Globus pallidus (tissue), 1 donor: ENCODE measurements at regions not wholly inside any gene's neighbourhood (a gene's known extent, or its start where the extent isn't known, plus 50 kb on each side); places are given as distances from the start of the nearest gene placed in this dataset.
A peak's percentile ranks its signal among the peaks of the same experiment; 100 is the strongest.

ENCODE experiments used
- DNase-seq: peaks from one replicate; pipeline ENCODE4 v3.0.0-alpha.2; 2015; ENCODE audit warnings: low spot score

DNA sequence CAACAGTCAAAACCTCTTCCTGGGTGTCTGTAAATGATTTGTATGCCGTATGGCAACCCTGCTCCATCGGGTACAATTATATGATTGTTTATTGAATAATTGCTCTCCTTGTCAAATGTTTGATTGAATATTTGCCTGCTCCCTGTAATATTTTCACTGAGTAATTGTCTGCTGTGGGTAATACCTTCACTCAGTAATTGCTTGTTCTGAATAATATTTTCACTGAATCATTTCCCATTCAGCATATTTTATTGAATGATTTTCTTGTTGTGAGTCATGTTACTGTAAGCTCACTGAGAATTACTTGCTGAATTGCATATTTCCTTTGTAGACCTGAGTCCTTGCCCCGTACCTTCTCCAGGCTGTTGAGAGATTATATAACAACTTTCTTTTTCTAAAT, 535.2 kb downstream of the METTL4 start:
- no peak for DNase-seq

DNA sequence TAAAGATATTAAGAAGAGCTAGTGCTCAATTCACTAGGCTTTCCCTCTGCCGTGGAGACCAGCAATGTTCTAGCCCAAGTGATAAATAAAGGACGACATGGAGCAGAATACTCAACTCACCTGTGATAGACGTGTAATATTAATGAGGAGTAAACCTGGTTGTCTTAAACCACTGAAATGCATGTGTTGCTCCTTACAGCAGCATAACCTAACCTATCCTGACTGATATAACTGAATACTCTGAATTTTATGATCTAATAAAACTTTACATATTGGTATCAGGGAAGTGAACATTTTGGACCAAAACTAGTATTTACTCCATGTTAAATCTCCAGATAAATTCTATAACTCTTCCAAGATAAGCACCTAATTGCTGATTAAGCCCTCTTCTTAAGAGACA, 531.0 kb downstream of the METTL4 start:
- DNase-seq: no peak

GRCh38 chr18:2049986-2050385, 521.3 kb downstream of the METTL4 start:
- DNase-seq: no peak

DNA sequence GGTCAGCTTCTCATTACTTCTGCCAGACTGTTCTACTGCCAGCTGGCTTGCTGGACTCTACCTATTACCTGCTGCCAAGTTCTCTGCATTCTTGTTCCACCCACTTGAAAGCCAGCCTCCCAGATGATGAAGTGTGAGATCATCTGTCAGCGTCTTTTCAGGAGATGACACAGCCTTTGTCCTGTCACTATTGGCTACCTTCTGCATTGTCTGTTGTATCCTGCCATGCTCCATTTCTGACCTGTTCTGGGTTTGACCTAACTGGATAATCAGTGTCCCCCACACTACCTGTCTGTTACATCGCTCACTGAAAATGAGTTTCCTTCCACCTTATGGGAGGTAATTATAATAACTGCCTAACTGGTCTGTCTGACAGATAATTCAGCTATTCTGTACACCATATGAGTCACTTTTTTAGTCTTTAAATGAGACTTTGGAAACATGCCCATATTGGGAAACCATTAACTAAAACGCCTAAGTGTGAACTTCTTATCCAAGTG, 520.6 kb downstream of the METTL4 start:
- no peak for DNase-seq

GRCh38 chr18:2053490-2054089, 517.7 kb downstream of the METTL4 start:
- DNase-seq: no peak

GRCh38 chr18:2059336-2059735, 512.0 kb downstream of the METTL4 start:
- no peak for DNase-seq

- no peak for DNase-seq
These were observed 511.2 kb downstream of the METTL4 start for GRCh38 chr18:2060086-2060485.

- DNase-seq: no peak
These were observed 500.7 kb downstream of the METTL4 start for GRCh38 chr18:2070631-2071030.

- no peak for DNase-seq
These were observed 495.8 kb downstream of the METTL4 start for GRCh38 chr18:2075499-2075898.

- no peak for DNase-seq
These were observed 488.6 kb downstream of the METTL4 start for GRCh38 chr18:2082676-2083075.

DNA sequence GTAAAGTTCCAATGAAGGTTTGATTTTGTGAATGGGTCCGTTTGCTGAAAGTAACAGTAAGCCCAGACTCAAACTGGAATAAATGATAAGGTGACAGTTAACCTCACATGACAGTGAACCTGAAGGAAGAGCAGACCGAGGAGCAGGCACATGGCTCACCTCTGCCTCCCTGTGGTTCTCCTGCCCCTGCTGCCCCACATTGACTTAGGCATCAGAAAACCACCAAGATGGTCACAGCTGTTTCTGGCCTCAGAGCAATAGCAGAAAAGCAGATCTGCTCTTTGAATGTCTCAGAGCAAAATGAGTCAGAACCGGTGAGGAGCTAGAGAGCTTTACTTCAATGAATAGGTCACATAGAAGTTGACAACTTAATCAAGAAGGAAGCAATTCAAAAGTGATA, 487.6 kb downstream of the METTL4 start:
- DNase-seq: no peak

- no peak for DNase-seq
These were observed 484.9 kb downstream of the METTL4 start for GRCh38 chr18:2086439-2086838.

- DNase-seq: no peak
These were observed 483.2 kb downstream of the METTL4 start for GRCh38 chr18:2087877-2088673.

GRCh38 chr18:2089396-2089795, 481.9 kb downstream of the METTL4 start:
- DNase-seq: no peak

GRCh38 chr18:2091937-2092336, 479.4 kb downstream of the METTL4 start:
- no peak for DNase-seq

DNA sequence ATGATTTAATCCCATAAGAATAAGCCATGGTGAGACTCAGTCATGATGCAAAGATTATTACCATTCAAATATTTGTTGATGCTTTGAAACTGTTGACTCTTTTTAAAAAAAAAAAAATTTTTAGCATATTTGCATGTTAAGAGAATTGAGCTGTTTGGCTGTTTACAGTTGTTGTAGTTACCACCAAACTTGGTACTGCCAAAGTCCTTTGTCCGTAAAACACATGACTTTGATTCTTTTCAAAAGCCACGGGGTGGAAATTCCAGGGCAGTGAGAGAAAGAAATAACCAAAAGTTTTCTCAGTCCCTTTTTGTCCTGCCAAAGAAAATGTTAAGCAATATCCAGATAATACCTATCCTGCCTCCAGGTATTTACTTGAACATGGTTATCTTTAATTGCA, 474.8 kb downstream of the METTL4 start:
- no peak for DNase-seq

- DNase-seq: no peak
These were observed 470.6 kb downstream of the METTL4 start for GRCh38 chr18:2100694-2101213.

DNA sequence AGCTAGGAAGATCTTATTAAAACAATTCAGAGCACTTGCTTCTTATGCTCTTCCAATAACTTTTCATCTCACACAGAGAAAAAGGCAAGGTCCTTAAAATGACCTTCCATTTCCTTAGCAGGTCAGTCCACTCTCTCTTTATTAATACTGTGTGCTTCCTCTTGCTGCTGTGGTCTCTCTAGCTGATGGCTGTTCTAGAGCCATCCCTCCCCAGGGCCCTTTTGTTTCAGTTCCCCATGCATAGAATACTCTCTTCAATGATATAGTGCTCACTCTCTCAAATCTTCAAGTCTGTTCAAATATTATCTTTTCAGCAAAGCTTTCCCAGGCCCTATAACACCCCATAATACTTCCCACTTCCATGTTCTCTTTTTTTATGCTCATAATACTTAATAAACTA, 469.3 kb downstream of the METTL4 start:
- no peak for DNase-seq

DNA sequence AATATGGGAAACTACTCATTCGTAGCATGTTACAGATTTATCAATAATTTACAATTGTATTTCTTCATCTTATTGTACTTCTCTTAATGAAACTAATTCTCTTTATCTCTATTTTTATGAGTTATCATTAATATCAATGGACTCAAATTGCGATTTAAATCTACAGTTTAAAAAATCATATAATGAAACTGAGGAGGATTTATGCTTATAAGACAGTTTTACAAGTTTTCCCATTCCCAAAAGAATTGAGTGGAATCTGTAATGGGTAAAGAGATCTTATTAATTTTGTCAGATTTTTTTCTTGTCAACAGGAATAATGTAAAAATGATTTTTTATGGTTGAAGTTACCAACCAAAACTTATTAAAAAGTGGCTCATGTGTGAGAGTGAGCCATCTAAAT, 468.0 kb downstream of the METTL4 start:
- no peak for DNase-seq

GRCh38 chr18:2104620-2105462, 466.5 kb downstream of the METTL4 start:
- DNase-seq: peak; percentile 20

- DNase-seq: no peak
These were observed 462.7 kb downstream of the METTL4 start for GRCh38 chr18:2108591-2108990.

DNA sequence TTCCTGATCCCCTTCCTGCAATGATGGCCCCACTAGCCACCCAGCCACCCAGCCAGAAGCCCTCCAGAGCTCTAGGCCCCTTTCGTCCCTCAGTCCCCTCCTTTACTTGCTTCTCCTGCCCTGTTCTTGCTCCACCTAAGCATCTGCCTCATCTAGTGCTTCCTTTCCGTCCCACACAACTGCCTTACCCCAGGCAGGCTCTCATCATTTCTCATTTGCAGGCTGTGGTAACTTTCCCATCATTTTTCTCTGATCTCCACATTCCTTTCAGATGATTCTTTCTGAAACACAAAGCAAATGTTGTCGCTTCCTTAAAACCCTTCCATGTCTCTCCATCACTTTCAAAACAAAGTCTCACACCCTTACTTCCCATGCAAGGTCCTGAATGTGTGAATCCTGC, 459.8 kb downstream of the METTL4 start:
- no peak for DNase-seq
